HG03565 (cell line): ENCODE measurements at regions not wholly inside any gene's neighbourhood (a gene's known extent, or its start where the extent isn't known, plus 50 kb on each side); places are given as distances from the start of the nearest gene placed in this dataset.
"Not testable (repeated sequence)": the region's sequence is repeated elsewhere in the genome, so short reads cannot be mapped to it uniquely, and the experiment has no call there.

Experiments used
- ATAC-seq: cut with Tn5 transposase; IDR thresholded peaks from one replicate; pipeline ENCODE4 v1.9.1; 2021; ENCODE audit warnings: mild to moderate bottlenecking, moderate library complexity; ENCODE audit not compliant: unreplicated experiment

- no peak for ATAC-seq
Measured at GRCh38 chr10:36564433-36564832, 561.0 kb upstream of the ANKRD30A start.

- ATAC-seq: no peak
Measured at GRCh38 chr10:36559412-36560400, 565.7 kb upstream of the ANKRD30A start.

GRCh38 chr10:36556468-36556867 lies 568.9 kb upstream of the ANKRD30A start:
- ATAC-seq: no peak

- no peak for ATAC-seq
Measured at GRCh38 chr10:36555036-36555435, 570.4 kb upstream of the ANKRD30A start.

GRCh38 chr10:36547965-36548364 lies 577.4 kb upstream of the ANKRD30A start:
- no peak for ATAC-seq

- ATAC-seq: no peak
Measured at GRCh38 chr10:36542493-36542892, 582.9 kb upstream of the ANKRD30A start.

GRCh38 chr10:36540611-36541010 lies 584.8 kb upstream of the ANKRD30A start:
- no peak for ATAC-seq

- ATAC-seq: no peak
Measured at GRCh38 chr10:36538953-36539586, 586.3 kb upstream of the ANKRD30A start.

GRCh38 chr10:36534471-36535002 lies 590.9 kb upstream of the ANKRD30A start:
- ATAC-seq: peak; percentile 100

GRCh38 chr10:36533861-36534260 lies 591.5 kb upstream of the ANKRD30A start:
- no peak for ATAC-seq

- no peak for ATAC-seq
Measured at GRCh38 chr10:36533316-36533715, 592.1 kb upstream of the ANKRD30A start.

- no peak for ATAC-seq
Measured at GRCh38 chr10:36531621-36532020, 593.8 kb upstream of the ANKRD30A start.

- ATAC-seq: no peak
Measured at GRCh38 chr10:36526033-36526432, 599.4 kb upstream of the ANKRD30A start.

GRCh38 chr10:36524126-36524525 lies 601.3 kb upstream of the ANKRD30A start:
- not testable (repeated sequence) for ATAC-seq

GRCh38 chr10:36519909-36520308 lies 605.5 kb upstream of the ANKRD30A start:
- ATAC-seq: no peak

GRCh38 chr10:36516281-36516680 lies 609.1 kb upstream of the ANKRD30A start:
- no peak for ATAC-seq

GRCh38 chr10:36515319-36515718 lies 610.1 kb upstream of the ANKRD30A start:
- no peak for ATAC-seq

GRCh38 chr10:36507715-36508114 lies 617.7 kb upstream of the ANKRD30A start:
- ATAC-seq: no peak

- no peak for ATAC-seq
Measured at GRCh38 chr10:36506697-36507496, 618.5 kb upstream of the ANKRD30A start.

- ATAC-seq: no peak
Measured at GRCh38 chr10:36506261-36506660, 619.1 kb upstream of the ANKRD30A start.

GRCh38 chr10:36504758-36505157 lies 620.6 kb upstream of the ANKRD30A start:
- ATAC-seq: no peak
